GM12875 (cell line): ENCODE measurements at regions not wholly inside any gene's neighbourhood (a gene's known extent, or its start where the extent isn't known, plus 50 kb on each side); places are given as distances from the start of the nearest gene placed in this dataset.

Experiments used
- H3K4me3 ChIP-seq: one replicate; pipeline ENCODE4 v1.5.1; 2011; ENCODE audit warnings: low read depth, low read length, control low read depth
- TF ChIP-seq, protein P1 (sequence below): IDR thresholded peaks from 2 replicates; pipeline ENCODE4 v1.5.1; 2011; ENCODE audit warnings: low read depth, mild to moderate bottlenecking, control low read depth, inconsistent platforms, low read length, moderate library complexity, borderline replicate concordance; ENCODE audit not compliant: insufficient read depth

DNA sequence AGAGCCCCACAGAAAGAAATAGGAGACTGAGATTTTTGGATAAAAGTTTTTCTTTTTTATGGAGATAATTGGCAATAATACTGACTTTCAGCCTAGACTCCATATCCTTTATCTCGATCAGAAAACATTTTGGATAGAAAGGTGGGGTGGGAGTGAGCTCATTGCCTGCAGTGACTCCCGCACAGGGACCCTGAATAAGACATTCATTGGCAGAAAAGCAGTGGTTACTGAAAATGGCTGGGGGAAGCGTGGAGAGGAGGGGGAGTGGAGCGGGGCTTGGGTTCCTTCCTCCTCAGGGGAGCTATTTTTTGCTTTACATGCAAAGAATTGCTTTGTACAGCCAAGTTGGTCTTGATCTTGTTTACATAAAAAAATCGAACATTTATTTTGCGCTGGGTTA lies 90.4 kb upstream of the BMPER start:
- TF ChIP-seq, protein P1, sequence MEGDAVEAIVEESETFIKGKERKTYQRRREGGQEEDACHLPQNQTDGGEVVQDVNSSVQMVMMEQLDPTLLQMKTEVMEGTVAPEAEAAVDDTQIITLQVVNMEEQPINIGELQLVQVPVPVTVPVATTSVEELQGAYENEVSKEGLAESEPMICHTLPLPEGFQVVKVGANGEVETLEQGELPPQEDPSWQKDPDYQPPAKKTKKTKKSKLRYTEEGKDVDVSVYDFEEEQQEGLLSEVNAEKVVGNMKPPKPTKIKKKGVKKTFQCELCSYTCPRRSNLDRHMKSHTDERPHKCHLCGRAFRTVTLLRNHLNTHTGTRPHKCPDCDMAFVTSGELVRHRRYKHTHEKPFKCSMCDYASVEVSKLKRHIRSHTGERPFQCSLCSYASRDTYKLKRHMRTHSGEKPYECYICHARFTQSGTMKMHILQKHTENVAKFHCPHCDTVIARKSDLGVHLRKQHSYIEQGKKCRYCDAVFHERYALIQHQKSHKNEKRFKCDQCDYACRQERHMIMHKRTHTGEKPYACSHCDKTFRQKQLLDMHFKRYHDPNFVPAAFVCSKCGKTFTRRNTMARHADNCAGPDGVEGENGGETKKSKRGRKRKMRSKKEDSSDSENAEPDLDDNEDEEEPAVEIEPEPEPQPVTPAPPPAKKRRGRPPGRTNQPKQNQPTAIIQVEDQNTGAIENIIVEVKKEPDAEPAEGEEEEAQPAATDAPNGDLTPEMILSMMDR = no peak

DNA sequence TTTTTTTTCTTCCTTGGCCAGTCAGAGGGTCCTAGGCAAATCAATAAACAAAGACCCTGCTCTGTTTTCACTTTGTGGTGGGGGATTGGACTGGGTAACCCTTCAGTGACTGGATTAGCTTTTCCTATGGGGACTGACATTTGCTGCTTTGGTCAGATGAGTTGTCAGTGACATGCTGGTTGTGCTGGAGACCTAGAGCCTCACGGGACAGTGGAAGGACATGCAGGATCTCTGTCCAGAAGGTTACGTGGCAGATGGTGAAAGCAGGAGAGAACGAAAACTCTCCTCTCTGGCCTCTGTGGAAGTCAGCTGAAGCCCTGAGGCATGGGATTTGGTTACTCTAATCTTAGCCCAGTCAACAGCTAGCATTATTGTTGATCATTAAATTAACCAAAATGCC lies 90.0 kb upstream of the BMPER start:
- TF ChIP-seq, protein P1 = no peak
- H3K4me3 ChIP-seq = no peak overlapping the region

More for the DNA sequence above, 90.4 kb upstream of the BMPER start:
- no peak overlapping the region for H3K4me3 ChIP-seq

DNA sequence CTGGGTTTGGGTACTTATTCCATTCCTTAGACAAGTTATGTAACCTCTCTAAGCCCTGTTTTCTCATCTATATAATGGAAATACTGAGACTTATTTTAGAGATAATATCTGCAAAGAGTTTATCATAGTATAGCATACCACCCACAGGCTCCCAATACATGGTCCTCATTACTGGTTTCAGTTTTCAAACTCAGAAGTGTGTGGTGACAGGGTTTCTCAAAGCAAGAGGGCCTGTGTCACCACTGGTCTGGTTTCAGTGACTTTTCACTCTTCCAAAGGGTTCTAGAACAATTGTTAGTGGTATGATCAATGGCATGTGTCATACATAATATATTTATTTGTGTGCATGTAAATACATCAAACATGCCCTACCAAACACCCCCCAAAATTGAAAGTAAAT lies 89.2 kb upstream of the BMPER start:
- H3K4me3 ChIP-seq = no peak overlapping the region
- TF ChIP-seq, protein P1 = no peak

DNA sequence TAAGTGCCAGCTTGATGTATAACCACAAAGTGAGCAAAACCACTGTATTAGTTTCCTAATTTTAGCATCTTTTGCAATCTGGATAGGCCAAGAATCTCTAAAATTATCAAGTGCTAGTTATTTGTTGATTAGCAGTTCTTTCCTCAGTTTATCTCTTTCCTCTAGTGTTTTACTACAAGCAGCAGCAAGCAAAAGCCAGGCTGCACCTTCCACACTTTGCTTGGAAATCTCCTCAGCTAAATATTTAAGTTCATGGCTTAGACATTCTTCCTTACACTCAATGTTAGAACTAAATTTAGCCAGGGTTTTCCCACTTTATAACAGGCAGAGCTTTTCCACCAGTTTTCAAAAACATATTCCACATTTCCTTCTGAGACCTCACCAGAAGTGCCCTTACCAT lies 85.7 kb upstream of the BMPER start:
- H3K4me3 ChIP-seq = no peak overlapping the region
- TF ChIP-seq, protein P1 = no peak

DNA sequence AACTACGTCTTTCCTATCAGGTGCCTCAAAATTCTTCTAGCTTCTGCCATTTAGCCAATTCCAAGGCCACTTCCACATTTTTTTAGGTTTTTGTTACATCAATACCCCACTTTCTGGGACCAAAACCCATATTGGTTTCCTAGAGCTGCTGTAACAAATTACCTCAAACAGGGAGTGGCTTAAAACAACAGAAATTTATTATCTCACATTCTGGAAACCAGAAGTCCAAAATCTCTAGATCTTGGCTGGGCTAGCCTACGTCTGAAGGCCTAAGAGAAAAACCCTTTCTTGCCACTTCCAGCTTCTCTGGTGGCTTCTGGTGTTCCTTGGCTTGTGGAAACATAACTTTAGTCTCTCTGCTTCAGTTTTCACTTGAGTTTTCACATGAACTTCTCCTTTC lies 85.1 kb upstream of the BMPER start:
- no peak overlapping the region for H3K4me3 ChIP-seq
- TF ChIP-seq, protein P1 = no peak

DNA sequence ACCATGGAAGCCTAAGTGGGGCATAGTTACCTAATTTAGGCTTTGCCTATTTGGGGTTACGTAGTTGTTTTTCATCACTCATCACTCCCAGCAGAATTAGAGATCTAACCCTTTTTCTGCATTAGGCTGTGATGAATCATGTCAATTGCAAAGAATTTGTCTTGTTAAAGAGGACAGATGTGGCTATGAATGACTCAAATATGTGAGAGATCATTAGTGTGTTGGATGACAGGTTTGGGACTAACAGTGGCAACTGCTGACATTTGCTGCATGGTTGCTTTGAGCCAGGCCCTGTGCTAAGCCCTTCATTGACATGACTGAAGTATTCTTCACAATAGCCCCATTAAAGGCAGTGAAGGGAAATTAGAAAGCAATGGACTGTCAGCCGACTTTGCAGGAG lies 83.4 kb upstream of the BMPER start:
- H3K4me3 ChIP-seq = no peak overlapping the region
- TF ChIP-seq, protein P1 = no peak

DNA sequence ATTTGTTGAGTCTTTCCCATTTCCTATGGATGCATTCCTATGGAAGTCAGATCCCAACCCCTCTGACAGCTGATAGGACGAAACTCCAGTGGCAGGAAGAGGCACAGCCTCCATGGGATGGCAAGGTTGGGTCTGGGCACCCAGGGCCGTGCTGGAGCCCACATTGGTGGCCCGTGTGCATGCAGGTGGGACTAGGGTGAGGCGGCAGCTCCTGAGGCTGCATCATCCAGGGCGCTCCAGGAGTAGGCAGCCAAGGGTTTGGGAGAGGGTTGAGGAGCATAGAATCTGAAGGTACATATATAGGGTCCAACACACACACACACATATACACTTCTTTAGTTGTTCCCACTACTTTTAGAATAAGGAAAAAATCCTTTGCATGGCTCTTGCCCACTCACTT lies 81.4 kb upstream of the BMPER start:
- TF ChIP-seq, protein P1 = no peak
- no peak overlapping the region for H3K4me3 ChIP-seq
